Brain pericyte (primary cell): ENCODE measurements at regions not wholly inside any gene's neighbourhood (a gene's known extent, or its start where the extent isn't known, plus 50 kb on each side); places are given as distances from the start of the nearest gene placed in this dataset.
"Not testable (repeated sequence)": the region's sequence is repeated elsewhere in the genome, so short reads cannot be mapped to it uniquely, and the experiment has no call there.

Source experiments
- DNase-seq: peaks from one replicate; pipeline ENCODE4 v3.0.0-alpha.2; 2012; ENCODE audit warnings: low read depth, low spot score

DNA sequence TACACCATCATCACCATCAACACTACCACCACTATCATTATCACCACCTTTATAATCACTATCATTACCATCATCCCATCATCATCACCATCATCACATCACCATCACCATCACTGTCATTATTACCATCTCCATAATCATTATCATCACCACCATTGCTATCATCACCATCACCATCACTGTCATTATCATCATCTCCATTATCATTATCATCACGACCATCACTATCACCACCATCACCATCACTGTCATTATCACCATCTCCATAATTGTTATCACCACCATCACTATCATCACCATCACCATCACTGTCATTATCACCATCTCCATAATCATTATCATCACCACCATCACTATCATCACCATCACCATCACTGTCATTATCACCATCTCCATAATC, 279.6 kb upstream of the HS6ST1 start:
- not testable (repeated sequence) for DNase-seq

DNA sequence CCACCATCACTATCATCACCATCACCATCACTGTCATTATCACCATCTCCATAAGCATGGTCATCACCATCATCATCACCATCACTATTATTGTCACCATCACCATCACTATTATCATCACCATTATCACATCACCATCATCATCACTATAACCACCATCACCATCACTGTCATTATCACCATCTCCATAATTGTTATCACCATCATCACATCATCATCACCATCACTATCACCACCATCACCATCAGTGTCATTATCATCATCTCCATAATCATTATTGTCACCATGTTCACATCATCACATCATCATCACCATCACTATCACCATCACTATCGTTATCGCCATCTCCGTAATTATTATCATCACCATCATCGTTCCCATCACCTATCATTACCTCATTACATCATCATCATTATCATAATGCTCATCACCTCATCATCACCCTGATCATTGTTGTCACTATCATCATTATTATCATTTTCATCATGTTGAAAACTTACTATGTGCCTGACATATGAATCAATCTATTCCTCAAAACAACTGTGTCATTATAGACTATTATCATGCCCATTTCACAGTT, 280.3 kb upstream of the HS6ST1 start:
- DNase-seq, result no peak

- DNase-seq, result no peak
Measured at GRCh38 chr2:128599700-128600099, 281.0 kb upstream of the HS6ST1 start.

DNA sequence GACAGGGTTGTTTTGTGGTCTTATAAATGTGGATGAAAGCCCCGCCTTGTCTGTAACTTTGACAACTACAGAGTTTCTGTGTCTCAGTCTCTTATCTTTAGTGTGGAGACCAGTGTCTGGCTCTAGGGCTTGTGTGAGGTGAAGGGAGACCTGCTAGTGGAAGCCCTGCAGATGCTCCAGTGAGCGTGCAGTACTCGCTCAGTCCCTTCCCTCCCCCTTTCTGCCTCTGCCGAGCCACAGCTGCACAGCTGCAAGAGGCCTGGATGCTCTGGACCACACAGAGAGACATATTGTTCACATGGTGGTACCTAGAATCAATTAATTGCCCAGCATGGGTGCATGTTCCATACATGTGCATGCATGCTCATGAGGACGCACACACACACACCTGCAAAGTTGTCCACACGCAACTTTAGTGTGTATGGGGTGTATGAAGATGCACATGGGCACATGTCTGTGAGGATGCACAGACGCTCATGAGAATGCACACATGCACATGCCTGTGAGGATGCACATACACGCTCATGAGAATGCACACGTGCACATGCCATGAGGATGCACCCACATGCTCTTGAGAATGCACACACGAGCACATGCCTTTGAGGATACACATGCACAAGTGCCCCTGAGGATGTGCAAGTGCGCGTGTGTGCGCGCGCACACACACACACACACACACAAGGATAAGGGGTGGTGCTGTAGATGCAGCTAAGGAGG, 282.1 kb upstream of the HS6ST1 start:
- DNase-seq, result no peak

DNA sequence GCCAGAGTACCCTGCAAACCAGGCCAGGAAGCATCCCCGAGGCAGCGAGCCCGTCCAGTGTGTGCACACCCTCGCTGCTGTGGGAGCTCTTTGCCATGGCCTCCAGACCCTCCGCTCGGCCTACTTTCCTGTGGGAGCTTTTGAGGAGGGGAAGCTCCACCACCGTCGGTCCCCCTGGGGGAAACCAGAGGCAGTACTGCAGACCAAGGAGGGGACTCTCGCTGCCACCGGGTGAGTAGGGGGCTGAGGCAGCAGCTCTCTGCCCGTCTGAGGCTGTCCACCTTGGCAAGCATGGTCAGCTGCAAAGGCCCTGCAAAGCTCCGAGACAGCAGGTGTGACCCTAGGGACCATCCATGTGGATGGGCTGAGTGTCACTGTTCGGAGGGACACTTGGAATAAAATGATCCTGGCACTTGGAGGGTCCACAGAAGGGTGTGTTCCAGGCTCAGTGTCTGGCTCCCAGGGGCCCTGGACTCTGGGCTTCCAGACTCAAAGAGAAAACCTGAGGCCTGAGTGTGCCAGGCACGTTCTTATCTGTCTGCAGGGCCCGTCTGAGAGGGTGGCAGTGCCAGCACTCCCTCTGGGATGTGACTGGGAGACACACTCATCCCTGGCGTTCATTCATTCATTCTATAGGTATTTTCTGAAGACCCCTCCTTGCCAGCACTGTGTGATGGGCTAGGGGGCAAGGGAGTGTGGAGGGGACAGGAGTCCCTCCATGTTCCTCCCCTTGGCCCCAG, 282.8 kb upstream of the HS6ST1 start:
- DNase-seq, result no peak

- no peak for DNase-seq
Measured at GRCh38 chr2:128602038-128602698, 283.5 kb upstream of the HS6ST1 start.

DNA sequence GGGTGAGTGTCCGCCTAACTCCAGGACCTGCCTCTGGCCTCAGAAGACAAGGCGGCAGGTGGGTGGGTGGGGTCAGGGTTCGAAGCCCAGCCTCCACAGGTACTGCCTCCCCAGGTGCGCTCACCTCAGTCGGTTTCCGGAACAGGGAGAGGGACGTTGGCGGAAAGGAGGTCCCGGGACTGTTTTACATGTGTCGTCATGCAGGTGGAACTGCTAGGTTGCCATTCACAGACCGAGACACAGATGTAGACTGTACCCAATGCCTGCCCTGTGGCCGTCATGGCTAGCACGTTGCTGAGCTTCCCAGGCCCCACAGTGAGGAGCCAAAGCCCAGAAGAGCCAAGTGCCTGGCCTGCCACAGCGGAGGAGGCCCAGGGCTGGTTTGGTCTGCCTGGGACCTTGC, 284.0 kb upstream of the HS6ST1 start:
- no peak for DNase-seq

- no peak for DNase-seq
Measured at GRCh38 chr2:128603411-128603924, 284.8 kb upstream of the HS6ST1 start.

DNA sequence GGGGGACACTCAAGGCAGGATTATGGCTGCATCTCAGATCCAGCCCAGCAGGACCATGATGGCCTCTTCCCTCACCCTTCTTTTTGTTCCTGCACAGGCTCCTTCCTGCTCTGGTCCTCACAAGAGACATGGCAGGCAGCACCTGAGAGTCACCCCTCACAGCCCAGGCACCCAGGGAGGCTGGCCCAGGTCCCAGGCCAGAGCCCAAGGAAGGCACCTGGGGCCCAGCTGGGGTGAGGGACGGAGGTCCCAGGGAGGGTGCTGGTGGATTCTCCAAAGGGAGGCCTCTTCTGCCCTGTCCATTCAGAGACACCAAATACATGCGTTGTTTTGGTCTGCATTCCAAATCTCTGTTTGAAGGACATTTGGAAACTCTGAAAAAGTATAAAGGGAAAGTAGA, 285.4 kb upstream of the HS6ST1 start:
- DNase-seq, result no peak

DNA sequence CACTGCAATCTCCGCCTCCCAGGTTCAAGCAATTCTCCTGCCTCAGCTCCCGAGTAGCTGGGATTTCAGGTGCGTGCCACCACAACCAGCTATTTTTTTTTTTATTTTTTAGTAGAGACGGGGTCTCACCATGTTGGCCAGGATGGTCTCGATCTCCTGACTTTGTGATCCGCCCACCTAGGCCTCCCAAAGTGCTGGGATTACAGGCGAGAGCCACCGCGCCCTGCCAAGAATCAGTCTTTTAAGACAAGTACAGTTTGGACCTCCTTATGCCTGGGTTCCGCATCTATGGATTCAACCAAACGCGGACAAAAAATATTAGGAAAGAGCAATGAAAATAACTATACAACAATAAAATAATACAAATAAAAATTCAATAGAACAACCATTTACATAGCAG, 285.9 kb upstream of the HS6ST1 start:
- DNase-seq, result not testable (repeated sequence)

DNA sequence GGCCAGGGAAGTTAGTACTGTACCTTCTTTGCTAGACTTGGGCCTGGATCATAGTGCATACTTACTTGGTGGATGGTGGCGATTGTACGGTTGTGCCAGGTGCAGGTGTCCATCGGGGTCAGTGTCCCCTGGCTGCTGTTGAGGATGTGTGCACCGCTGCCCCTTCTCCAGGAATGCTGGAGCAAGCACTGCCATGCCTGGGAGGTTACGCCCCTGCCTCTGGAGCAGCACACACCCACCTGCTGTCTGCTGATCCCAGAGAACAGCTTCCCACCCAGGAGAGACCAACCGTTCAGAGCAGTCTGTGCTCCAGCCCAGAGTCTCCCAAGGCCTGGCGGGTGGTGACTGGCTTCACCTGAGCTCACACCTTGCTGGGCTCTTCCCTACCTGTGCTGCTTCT, 286.8 kb upstream of the HS6ST1 start:
- DNase-seq, result no peak

DNA sequence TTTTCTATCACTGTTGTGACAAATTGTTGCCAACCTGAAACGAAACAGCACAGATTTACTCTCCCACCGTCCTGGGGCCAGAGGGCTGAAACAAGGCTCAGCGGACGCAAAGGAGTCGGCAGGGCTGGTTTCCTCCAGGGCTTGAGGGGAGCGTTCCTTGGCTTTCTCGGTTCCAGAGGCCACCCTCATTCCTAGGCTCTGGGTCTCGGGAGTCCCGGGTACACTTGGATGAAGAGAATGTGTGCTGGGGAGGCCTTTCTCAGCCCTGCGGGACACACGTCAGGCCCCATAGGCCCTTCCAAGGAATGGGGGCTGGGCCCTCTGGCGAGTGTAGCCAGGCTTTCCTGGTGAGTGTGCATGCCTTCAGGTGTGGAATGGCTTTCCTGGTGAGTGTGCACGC, 287.3 kb upstream of the HS6ST1 start:
- no peak for DNase-seq

- DNase-seq, result no peak
Measured at GRCh38 chr2:128606837-128607236, 288.2 kb upstream of the HS6ST1 start.

DNA sequence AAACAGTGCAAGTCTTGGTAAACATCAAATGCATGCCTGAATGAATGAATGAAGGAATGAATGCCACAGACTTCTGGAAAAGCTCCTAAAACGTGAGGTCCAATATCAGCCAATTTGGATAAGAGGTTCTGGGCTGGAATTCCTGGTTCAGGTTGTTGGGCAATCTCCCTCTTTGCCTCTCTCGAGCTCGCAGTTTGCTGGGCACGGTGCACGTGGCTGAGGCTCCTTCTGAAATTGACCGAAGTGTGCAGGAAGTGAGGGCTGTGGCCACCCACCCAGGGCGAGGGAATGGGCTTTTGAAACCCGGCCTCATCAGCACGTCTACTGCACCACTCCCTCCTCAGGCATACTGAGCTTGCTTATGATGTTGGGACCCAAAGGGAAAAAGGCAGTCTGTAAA, 288.8 kb upstream of the HS6ST1 start:
- DNase-seq, result no peak

- no peak for DNase-seq
Measured at GRCh38 chr2:128607911-128608506, 289.3 kb upstream of the HS6ST1 start.

- no peak for DNase-seq
Measured at GRCh38 chr2:128608921-128609880, 290.5 kb upstream of the HS6ST1 start.

DNA sequence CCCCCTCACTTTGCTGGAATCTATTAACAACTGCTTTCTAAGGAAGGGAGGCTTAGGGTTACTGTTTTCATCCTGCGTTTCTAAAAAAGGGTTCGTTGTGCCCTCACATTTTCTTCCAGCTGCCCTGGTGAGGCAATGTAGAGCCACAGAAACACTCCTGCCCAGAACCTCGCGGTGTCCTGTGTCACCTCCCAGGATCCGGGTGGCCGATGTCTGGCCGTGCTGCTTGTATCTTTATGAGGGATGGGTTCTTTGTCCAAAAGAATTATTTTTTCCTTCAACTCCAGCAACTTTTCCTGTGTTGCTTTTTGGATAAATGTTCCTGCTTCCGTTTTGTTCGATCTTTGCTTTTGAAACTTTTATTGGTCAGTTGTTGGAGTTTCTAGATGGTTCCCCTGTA, 291.8 kb upstream of the HS6ST1 start:
- DNase-seq, result no peak

DNA sequence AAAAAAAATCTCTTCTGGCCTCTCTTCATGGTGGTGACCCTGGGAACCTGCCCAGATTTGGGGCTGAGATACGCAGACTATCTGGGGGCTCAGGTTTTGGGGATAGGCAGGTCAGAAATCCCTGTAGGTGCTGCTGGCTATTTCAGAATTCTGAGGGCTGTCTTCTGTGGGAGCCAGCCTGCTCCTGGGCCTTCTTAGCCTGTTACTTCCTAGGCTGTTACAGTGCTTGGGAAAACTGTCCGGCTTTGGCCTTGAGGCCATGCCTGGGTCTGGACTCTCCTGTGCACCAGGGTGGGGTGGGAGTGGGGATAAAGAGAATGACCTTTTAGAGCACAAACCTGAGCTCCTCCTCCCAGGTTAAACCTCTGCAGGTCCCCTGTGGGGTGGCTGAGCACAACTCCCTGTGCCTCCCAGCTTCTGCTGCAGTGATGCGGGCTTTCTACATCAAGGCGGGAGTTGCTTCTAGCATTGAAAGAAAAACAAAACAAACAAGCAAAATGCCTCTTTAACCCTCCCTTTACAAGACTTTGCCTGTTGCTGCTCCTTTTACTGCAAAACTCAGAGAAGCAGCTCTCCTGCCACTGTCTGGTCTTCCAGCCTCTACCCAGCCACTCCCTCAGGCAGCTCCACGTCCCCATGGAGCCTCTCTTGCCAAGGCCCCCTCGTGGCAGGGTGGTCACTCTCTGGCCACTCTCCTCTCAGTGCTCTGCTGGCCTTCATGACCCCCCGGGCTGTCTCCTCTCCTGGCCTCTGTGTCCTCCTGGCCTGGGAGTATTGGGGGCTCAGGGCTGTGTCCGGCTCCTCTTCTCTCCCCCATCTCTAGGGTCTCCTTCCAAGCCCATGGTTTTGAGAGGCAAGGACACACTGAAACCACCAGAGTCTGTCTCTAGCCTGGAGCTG, 293.0 kb upstream of the HS6ST1 start:
- DNase-seq, result no peak

GRCh38 chr2:128612628-128613027, 294.0 kb upstream of the HS6ST1 start:
- DNase-seq, result no peak

- no peak for DNase-seq
Measured at GRCh38 chr2:128613351-128613750, 294.7 kb upstream of the HS6ST1 start.
